ENCODE measurements at regions not wholly inside any gene's neighbourhood (a gene's known extent, or its start where the extent isn't known, plus 50 kb on each side); places are given as distances from the start of the nearest gene placed in this dataset.

DNA sequence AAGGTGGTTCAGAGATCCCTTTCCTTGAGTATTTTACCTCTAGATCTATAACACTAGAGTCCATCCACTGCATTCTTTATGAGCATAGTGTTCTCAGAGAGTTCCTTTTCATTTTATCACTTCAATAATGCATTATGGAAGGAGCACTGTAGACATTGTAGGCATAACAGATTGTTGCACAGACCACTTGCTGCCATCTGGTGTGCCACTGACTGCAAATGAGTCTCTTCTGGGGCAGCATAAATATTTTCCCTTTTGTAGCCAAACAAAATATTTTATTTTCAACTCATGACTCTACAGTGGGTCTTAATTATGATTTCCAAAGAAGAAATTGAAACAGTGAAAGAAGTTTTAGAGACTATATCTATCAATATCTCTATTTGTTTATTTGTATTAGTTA is 290.4 kb downstream of the OLFM3 start:
- no peak for TF ChIP-seq CTCF (conservative IDR thresholded peaks at IDR 0.05; ENCODE audit: low read length)
- TF ChIP-seq EZH2phosphoT487 (IDR thresholded peaks at IDR 0.05; ENCODE audit: borderline replicate concordance), result no peak

Measured in Loucy (cell line).